OCI-LY1 (cell line): ENCODE measurements at regions not wholly inside any gene's neighbourhood (a gene's known extent, or its start where the extent isn't known, plus 50 kb on each side); places are given as distances from the start of the nearest gene placed in this dataset.

Experiments used
- H2AFZ ChIP-seq: fragments of 200-600 bp; sonication (generic), shearing (Covaris generic); 2 replicates; pipeline ENCODE4 v1.6.0; 2014; ENCODE audit warnings: antibody characterized with exemption, mild to moderate bottlenecking, low read length
- H3F3A ChIP-seq: fragments of 200-600 bp; sonication (generic), shearing (Covaris generic); 2 replicates; pipeline ENCODE4 v1.6.0; 2014; ENCODE audit warnings: mild to moderate bottlenecking, antibody characterized with exemption, low read length, moderate library complexity; ENCODE audit not compliant: insufficient read depth
- H3K27ac ChIP-seq: fragments of 200-600 bp; sonication (generic); 2 replicates; pipeline ENCODE4 v1.5.1; 2014; ENCODE audit warnings: low read length, mixed run types, mild to moderate bottlenecking, low read depth; ENCODE audit not compliant: poor library complexity, severe bottlenecking
- H3K27me3 ChIP-seq: fragments of 200-600 bp; sonication (generic); 2 replicates; pipeline ENCODE4 v1.6.0; 2014; ENCODE audit warnings: antibody characterized with exemption, mild to moderate bottlenecking, low read length, moderate library complexity; ENCODE audit not compliant: insufficient read depth
- H3K36me3 ChIP-seq: fragments of 200-600 bp; sonication (generic); 2 replicates; pipeline ENCODE4 v1.6.1; 2014; ENCODE audit warnings: mild to moderate bottlenecking, antibody characterized with exemption, low read length, moderate library complexity, mixed read lengths; ENCODE audit not compliant: insufficient read depth
- H3K4me1 ChIP-seq: fragments of 200-600 bp; sonication (generic); 2 replicates; pipeline ENCODE4 v1.5.1; 2014; ENCODE audit warnings: mild to moderate bottlenecking, low read length, moderate library complexity; ENCODE audit not compliant: insufficient read depth, severe bottlenecking
- H3K4me2 ChIP-seq: fragments of 200-600 bp; sonication (generic), shearing (Covaris generic); 2 replicates; pipeline ENCODE4 v1.6.1; 2014; ENCODE audit warnings: low read length
- H3K4me3 ChIP-seq: fragments of 200-600 bp; sonication (generic); 2 replicates; pipeline ENCODE4 v1.5.1; 2014; ENCODE audit warnings: low read length, low read depth, mild to moderate bottlenecking, mixed read lengths; ENCODE audit not compliant: poor library complexity, severe bottlenecking
- H3K79me2 ChIP-seq: fragments of 200-600 bp; shearing (Covaris generic); 2 replicates; pipeline ENCODE4 v1.6.1; 2016; ENCODE audit warnings: mixed run types, low read length, mixed read lengths; ENCODE audit not compliant: insufficient read depth
- H3K9ac ChIP-seq: fragments of 200-600 bp; sonication (generic), shearing (Covaris generic); 2 replicates; pipeline ENCODE4 v1.6.1; 2014; ENCODE audit warnings: mild to moderate bottlenecking, low read length, mixed read lengths
- H3K9me2 ChIP-seq: fragments of 200-600 bp; sonication (generic), shearing (Covaris generic); 2 replicates; pipeline ENCODE4 v1.6.1; 2014; ENCODE audit warnings: low read depth, mild to moderate bottlenecking, low read length, mixed read lengths
- H3K9me3 ChIP-seq: fragments of 200-600 bp; shearing (Covaris generic); 2 replicates; pipeline ENCODE4 v1.6.1; 2014; ENCODE audit warnings: low read length, mixed read lengths
- H4K20me1 ChIP-seq: fragments of 200-600 bp; sonication (generic), shearing (Covaris generic); 2 replicates; pipeline ENCODE4 v1.6.0; 2016; ENCODE audit warnings: mild to moderate bottlenecking, low read length; ENCODE audit not compliant: insufficient read depth
- EZH2 ChIP-seq: fragments of 200-600 bp; sonication (generic), shearing (Covaris generic); IDR thresholded peaks from 2 replicates; pipeline ENCODE4 v1.8.0; 2017; ENCODE audit warnings: borderline replicate concordance, mixed run types, mild to moderate bottlenecking, antibody characterized with exemption, low read length, moderate library complexity, mixed read lengths
- TF ChIP-seq, protein P1 (sequence below): fragments of 200-600 bp; sonication (generic), shearing (Covaris generic); IDR thresholded peaks from 2 replicates; pipeline ENCODE4 v1.5.1; 2017; ENCODE audit warnings: mild to moderate bottlenecking, antibody characterized with exemption, low read length, moderate library complexity, mixed read lengths

DNA sequence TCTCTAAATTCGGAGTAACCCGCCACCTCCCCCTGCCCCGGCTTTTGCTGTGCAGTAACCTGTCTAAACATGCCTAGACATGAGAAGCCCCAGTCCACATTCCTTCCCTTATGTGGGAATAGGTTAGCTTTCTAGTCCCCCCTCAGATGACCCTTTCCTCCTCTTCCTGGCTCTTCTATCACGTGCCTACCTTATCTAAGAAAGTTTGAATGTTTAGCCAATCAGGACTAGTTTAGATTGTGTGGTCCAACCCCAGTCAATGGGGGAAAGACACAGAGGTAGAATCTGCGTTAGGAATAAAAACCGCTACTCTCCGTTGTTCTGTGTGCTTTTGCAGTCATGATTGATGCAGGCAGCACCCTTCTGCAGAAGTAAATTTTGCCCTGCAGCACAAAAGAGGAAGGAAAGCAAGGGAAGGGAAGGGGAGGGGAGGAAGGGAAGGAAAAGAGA is 69.0 kb upstream of the CD93 start:
- no peaks in the 10 kb centered on the region for H3K79me2 ChIP-seq
- H3K4me1 ChIP-seq, result no peaks in the 10 kb centered on the region
- no peaks in the 10 kb centered on the region for H3K36me3 ChIP-seq
- H3K4me2 ChIP-seq, result no peak overlapping the region
- no peak overlapping the region for H2AFZ ChIP-seq
- no peaks in the 10 kb centered on the region for H3K9me2 ChIP-seq
- H3F3A ChIP-seq, result no peaks in the 10 kb centered on the region
- no peak overlapping the region for H3K27ac ChIP-seq
- H4K20me1 ChIP-seq, result no peaks in the 10 kb centered on the region
- no peaks in the 10 kb centered on the region; the same call in 1 of the 2 replicates for H3K27me3 ChIP-seq
- no peaks in the 10 kb centered on the region for H3K9me3 ChIP-seq
- TF ChIP-seq, protein P1, sequence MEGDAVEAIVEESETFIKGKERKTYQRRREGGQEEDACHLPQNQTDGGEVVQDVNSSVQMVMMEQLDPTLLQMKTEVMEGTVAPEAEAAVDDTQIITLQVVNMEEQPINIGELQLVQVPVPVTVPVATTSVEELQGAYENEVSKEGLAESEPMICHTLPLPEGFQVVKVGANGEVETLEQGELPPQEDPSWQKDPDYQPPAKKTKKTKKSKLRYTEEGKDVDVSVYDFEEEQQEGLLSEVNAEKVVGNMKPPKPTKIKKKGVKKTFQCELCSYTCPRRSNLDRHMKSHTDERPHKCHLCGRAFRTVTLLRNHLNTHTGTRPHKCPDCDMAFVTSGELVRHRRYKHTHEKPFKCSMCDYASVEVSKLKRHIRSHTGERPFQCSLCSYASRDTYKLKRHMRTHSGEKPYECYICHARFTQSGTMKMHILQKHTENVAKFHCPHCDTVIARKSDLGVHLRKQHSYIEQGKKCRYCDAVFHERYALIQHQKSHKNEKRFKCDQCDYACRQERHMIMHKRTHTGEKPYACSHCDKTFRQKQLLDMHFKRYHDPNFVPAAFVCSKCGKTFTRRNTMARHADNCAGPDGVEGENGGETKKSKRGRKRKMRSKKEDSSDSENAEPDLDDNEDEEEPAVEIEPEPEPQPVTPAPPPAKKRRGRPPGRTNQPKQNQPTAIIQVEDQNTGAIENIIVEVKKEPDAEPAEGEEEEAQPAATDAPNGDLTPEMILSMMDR, result no peak
- TF ChIP-seq EZH2, result no peak
- no peak overlapping the region for H3K9ac ChIP-seq
- no peak overlapping the region for H3K4me3 ChIP-seq

DNA sequence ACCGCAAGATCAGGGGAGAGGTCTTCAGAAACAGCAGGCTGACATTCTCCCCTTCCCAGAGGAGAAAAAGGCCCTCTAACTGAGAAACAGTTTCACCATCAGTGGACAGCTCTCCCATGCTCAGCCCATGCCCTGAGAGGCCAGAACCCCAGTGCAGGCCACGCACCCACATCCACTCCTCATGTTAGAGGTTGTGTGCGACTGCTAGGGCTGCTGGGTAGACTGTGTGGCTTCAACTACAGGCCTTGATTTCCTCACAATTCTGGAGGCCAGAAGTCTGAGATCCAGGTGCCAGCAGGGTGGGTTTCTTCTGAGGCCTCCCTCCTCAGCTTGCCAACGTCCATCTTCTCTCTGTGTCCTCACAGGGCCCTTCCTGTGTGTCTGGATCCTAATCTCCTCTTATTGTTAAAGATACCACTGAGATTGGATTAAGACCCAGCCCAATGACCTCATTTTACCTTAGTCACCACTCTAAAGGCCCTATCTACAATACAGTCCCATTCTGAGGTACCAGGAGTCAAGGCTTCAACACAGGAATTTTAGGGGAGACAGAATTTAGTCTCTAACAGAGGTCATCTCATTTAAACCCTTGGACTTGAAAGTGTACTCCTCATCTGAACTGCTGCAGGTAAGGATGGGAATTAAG is 67.7 kb upstream of the CD93 start:
- no peaks in the 10 kb centered on the region for H4K20me1 ChIP-seq
- TF ChIP-seq EZH2, result no peak
- TF ChIP-seq, protein P1, result no peak
- H3K9ac ChIP-seq, result no peak overlapping the region
- H3K4me3 ChIP-seq, result no peak overlapping the region
- no peaks in the 10 kb centered on the region for H3K9me3 ChIP-seq
- H3K79me2 ChIP-seq, result no peaks in the 10 kb centered on the region
- H3K27ac ChIP-seq, result no peak overlapping the region
- H3F3A ChIP-seq, result no peaks in the 10 kb centered on the region
- no peaks in the 10 kb centered on the region for H3K9me2 ChIP-seq
- no peaks in the 10 kb centered on the region; the same call in 1 of the 2 replicates for H3K27me3 ChIP-seq
- no peaks in the 10 kb centered on the region for H3K36me3 ChIP-seq
- no peak overlapping the region for H3K4me2 ChIP-seq
- H2AFZ ChIP-seq, result no peak overlapping the region
- no peaks in the 10 kb centered on the region for H3K4me1 ChIP-seq

DNA sequence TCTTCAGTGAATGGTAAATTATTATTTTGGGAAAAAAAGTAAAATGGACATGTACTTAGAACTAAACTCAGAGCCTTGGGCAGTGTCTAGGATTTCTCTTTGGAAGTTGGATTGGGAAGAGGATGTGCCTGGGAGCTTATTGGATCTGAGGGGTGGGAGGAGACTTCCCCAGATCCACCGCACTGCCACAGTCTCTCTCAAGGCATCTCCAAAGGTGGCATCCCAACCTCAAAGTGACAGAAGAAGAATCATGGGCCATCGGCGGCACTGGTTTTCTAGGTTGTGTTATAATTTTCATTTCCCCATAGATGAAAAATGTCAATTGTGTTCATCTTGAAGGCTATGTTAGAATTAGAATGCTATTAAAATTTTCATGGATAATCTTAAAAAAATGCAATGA is 66.8 kb upstream of the CD93 start:
- Histone ChIP-seq H3K79me2 (no peaks in the 10 kb centered on the region), H4K20me1 (no peaks in the 10 kb centered on the region), H3K27me3 (no peaks in the 10 kb centered on the region; the same call in 1 of the 2 replicates), H3K9me3 (no peaks in the 10 kb centered on the region), H3K4me3 (no peak overlapping the region), H3K9ac (no peak overlapping the region), H3F3A (no peaks in the 10 kb centered on the region), H3K4me2 (no peak overlapping the region), H2AFZ (no peak overlapping the region), H3K27ac (no peak overlapping the region), H3K36me3 (no peaks in the 10 kb centered on the region), H3K9me2 (no peaks in the 10 kb centered on the region), H3K4me1 (no peaks in the 10 kb centered on the region)
- TF ChIP-seq, protein P1, result no peak
- TF ChIP-seq EZH2, result no peak
